Cardiac fibroblast (primary cell): ENCODE measurements at regions not wholly inside any gene's neighbourhood (a gene's known extent, or its start where the extent isn't known, plus 50 kb on each side); places are given as distances from the start of the nearest gene placed in this dataset.

ENCODE experiments used
- DNase-seq, 2 donors: peaks; one replicate each; pipeline versions ENCODE4 v3.0.0 to v3.0.0-alpha.2; 2010; ENCODE audit warnings: low read depth in 2 of 2
- H3K4me3 ChIP-seq, 2 donors: replicated peaks in 1 of 2; 1 replicate in 1 of 2; 2 replicates in 1 of 2; pipeline ENCODE4 v1.5.1; 2011; ENCODE audit warnings: low read depth in 2 of 2, low read length in 2 of 2, mild to moderate bottlenecking in 2 of 2, moderate library complexity in 1 of 2
- CTCF ChIP-seq: IDR thresholded peaks from one replicate; pipeline ENCODE4 v1.5.1; 2011; ENCODE audit warnings: low read depth, mild to moderate bottlenecking, low read length, inconsistent platforms

DNA sequence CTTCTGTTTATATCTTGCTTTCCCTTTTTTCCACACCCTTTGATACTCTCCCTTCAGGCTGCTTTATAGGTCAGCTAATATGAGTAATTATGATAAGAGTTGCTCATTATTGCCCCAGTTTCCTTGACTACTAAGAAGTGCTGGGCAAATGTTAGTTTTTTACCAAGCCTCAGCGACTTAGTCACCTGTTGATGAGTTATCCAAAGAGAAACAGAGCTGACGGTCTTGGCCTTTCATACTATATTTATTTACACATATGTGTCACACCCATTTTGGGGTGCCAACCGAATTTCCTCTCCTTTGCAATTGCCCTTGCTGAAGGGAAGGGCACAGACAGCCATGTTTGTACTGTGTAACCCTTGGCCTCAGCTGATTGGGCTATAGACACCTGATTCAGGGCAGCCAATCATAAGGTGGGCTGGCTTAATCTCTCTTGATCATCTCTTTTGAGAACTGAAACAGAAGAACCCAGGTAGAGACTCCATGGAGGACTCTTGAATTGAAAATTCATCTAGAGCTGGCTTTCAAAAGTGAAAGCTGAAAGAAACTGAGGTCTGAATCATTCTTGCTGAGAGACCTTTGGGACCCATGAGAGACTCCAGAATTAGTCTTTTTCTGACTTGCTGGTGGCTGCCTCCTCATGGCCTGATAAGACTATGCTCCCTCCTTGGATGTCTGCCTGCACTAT, 111.7 kb upstream of the RPS6KA3 start:
- TF ChIP-seq CTCF, result no peak
- no peak overlapping the region for H3K4me3 ChIP-seq
- DNase-seq, result peak; percentile 18 to 47

DNA sequence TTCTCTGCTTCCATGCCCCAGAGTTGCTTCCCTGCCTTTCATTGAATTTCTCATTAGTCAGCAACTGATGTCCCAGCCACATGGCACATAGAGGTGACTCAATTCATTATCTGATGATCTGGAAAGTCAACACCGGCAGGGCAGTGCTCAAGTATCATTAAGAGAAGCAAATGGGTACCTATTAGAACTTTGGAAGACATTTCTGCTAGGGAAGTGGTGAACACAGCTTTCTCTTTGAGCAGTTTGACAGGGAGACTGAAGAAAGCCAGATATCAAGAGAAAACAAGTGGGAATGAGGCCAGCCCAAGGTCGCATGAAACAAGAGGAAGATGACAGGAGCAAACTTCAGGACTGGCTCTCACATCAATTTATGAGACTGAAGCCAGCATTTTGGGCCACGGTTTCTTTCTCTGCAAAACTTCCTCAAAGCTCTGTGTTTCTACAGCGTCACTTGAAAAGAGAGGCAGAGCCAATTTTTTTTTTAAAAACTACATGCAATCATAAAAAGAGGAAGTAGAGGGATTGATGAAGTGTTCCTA, 108.3 kb upstream of the RPS6KA3 start:
- no peak overlapping the region for H3K4me3 ChIP-seq

GRCh38 chrX:20374450-20374849, 107.7 kb upstream of the RPS6KA3 start:
- DNase-seq, result peak in 1 of 2 donors; percentile 5
- TF ChIP-seq CTCF, result no peak

More for the DNA sequence above, 108.3 kb upstream of the RPS6KA3 start:
- no peak for TF ChIP-seq CTCF
- DNase-seq, result peak in 1 of 2 donors; percentile 26

GRCh38 chrX:20373063-20373462, 106.4 kb upstream of the RPS6KA3 start:
- TF ChIP-seq CTCF, result no peak

More at GRCh38 chrX:20374450-20374849, 107.7 kb upstream of the RPS6KA3 start:
- no peak overlapping the region for H3K4me3 ChIP-seq

GRCh38 chrX:20372533-20372932, 105.8 kb upstream of the RPS6KA3 start:
- DNase-seq, result peak; percentile 43 to 46
- no peak overlapping the region for H3K4me3 ChIP-seq
- TF ChIP-seq CTCF, result no peak

More at GRCh38 chrX:20373063-20373462, 106.4 kb upstream of the RPS6KA3 start:
- no peak for DNase-seq
- H3K4me3 ChIP-seq, result no peak overlapping the region

GRCh38 chrX:20369468-20369867, 102.8 kb upstream of the RPS6KA3 start:
- no peak for DNase-seq
- no peak overlapping the region for H3K4me3 ChIP-seq
- TF ChIP-seq CTCF, result no peak
